ENCODE measurements at regions not wholly inside any gene's neighbourhood (a gene's known extent, or its start where the extent isn't known, plus 50 kb on each side); places are given as distances from the start of the nearest gene placed in this dataset.

GRCh38 chrX:102837847-102838246 lies 99.2 kb upstream of the RAB40AL start:
- no peak overlapping the region for H3K4me2 ChIP-seq (ENCODE audit: low read length)
- H2AFZ ChIP-seq (ENCODE audit: low read length): no peak overlapping the region
- DNase-seq (ENCODE audit: low spot score): no peak
- ChIA-PET POLR2A (no interaction called here), CTCF (ENCODE audit: unreplicated experiment) (no interaction called here)
- TF ChIP-seq CTCF (conservative IDR thresholded peaks at IDR 0.05; ENCODE audit: low read length): no peak
- TF ChIP-seq EZH2phosphoT487 (IDR thresholded peaks at IDR 0.05; ENCODE audit: borderline replicate concordance, low read depth, low read length): no peak
- intact Hi-C loops (cut with micrococcal nuclease; ENCODE audit: unreplicated experiment): no loop called here
- H3K4me3 ChIP-seq (ENCODE audit: low read depth, low read length, poor library complexity, severe bottlenecking): no peak overlapping the region
- H4K20me1 ChIP-seq (ENCODE audit: insufficient read depth, low read length): no peaks in the 10 kb centered on the region
- H3K36me3 ChIP-seq (ENCODE audit: insufficient read depth, low read length): no peaks in the 10 kb centered on the region; the same call in 1 of the 2 replicates
- no TSS peak for BruUV-seq (replicated peaks)
- no peaks in the 10 kb centered on the region for H3K79me2 ChIP-seq (ENCODE audit: insufficient read depth, low read depth, low read length)
- H3K4me1 ChIP-seq (ENCODE audit: insufficient read depth, low read length, poor library complexity, severe bottlenecking): no peaks in the 10 kb centered on the region
- H3K9me3 ChIP-seq (ENCODE audit: low read length): no peaks in the 10 kb centered on the region
- H3K9me2 ChIP-seq (ENCODE audit: insufficient read depth, low read length): no peaks in the 10 kb centered on the region
- no peak overlapping the region for H3K27ac ChIP-seq (ENCODE audit: low read depth, low read length, poor library complexity, severe bottlenecking)

GRCh38 chrX:102840871-102841705 lies 96.0 kb upstream of the RAB40AL start:
- CTCF ChIA-PET (ENCODE audit: unreplicated experiment): no interaction called here
- Histone ChIP-seq H4K20me1 (ENCODE audit: insufficient read depth, low read length) (no peaks in the 10 kb centered on the region), H2AFZ (ENCODE audit: low read length) (no peak overlapping the region), H3K9me2 (ENCODE audit: insufficient read depth, low read length) (no peaks in the 10 kb centered on the region), H3K27ac (ENCODE audit: low read depth, low read length, poor library complexity, severe bottlenecking) (no peak overlapping the region), H3K4me1 (ENCODE audit: insufficient read depth, low read length, poor library complexity, severe bottlenecking) (no peaks in the 10 kb centered on the region), H3K4me2 (ENCODE audit: low read length) (no peak overlapping the region), H3K79me2 (ENCODE audit: insufficient read depth, low read depth, low read length) (no peaks in the 10 kb centered on the region), H3K4me3 (ENCODE audit: low read depth, low read length, poor library complexity, severe bottlenecking) (no peak overlapping the region), H3K36me3 (ENCODE audit: insufficient read depth, low read length) (no peaks in the 10 kb centered on the region; the same call in 1 of the 2 replicates), H3K9me3 (ENCODE audit: low read length) (no peaks in the 10 kb centered on the region)
- intact Hi-C loops (cut with micrococcal nuclease; ENCODE audit: unreplicated experiment): no loop called here
- no peak for TF ChIP-seq EZH2phosphoT487 (IDR thresholded peaks at IDR 0.05; ENCODE audit: borderline replicate concordance, low read depth, low read length)
- TF ChIP-seq CTCF (conservative IDR thresholded peaks at IDR 0.05; ENCODE audit: low read length): peak; percentile 51
- DNase-seq (ENCODE audit: low spot score): no peak
- POLR2A ChIA-PET: no interaction called here
- BruUV-seq (replicated peaks): no TSS peak

GRCh38 chrX:102841706-102842003 lies 95.4 kb upstream of the RAB40AL start:
- H3K4me1 ChIP-seq (ENCODE audit: insufficient read depth, low read length, poor library complexity, severe bottlenecking): no peaks in the 10 kb centered on the region
- no peaks in the 10 kb centered on the region for H3K9me2 ChIP-seq (ENCODE audit: insufficient read depth, low read length)
- DNase-seq (ENCODE audit: low spot score): no peak
- ChIA-PET CTCF (ENCODE audit: unreplicated experiment) (no interaction called here), POLR2A (no interaction called here)
- intact Hi-C loops (cut with micrococcal nuclease; ENCODE audit: unreplicated experiment): no loop called here
- TF ChIP-seq EZH2phosphoT487 (IDR thresholded peaks at IDR 0.05; ENCODE audit: borderline replicate concordance, low read depth, low read length) (no peak), CTCF (conservative IDR thresholded peaks at IDR 0.05; ENCODE audit: low read length) (no peak)
- no peaks in the 10 kb centered on the region; the same call in 1 of the 2 replicates for H3K36me3 ChIP-seq (ENCODE audit: insufficient read depth, low read length)
- no peak overlapping the region for H2AFZ ChIP-seq (ENCODE audit: low read length)
- BruUV-seq (replicated peaks): no TSS peak
- H3K79me2 ChIP-seq (ENCODE audit: insufficient read depth, low read depth, low read length): no peaks in the 10 kb centered on the region
- H3K4me2 ChIP-seq (ENCODE audit: low read length): no peak overlapping the region
- no peaks in the 10 kb centered on the region for H3K9me3 ChIP-seq (ENCODE audit: low read length)
- no peak overlapping the region for H3K27ac ChIP-seq (ENCODE audit: low read depth, low read length, poor library complexity, severe bottlenecking)
- no peaks in the 10 kb centered on the region for H4K20me1 ChIP-seq (ENCODE audit: insufficient read depth, low read length)
- H3K4me3 ChIP-seq (ENCODE audit: low read depth, low read length, poor library complexity, severe bottlenecking): no peak overlapping the region
